ENCODE measurements at regions not wholly inside any gene's neighbourhood (a gene's known extent, or its start where the extent isn't known, plus 50 kb on each side); places are given as distances from the start of the nearest gene placed in this dataset.

GRCh38 chr1:208420696-208421095 is 176.5 kb upstream of the PLXNA2 start:
- no peak for DNase-seq

- no peak for DNase-seq
Measured at GRCh38 chr1:208421486-208421885, 177.3 kb upstream of the PLXNA2 start.

DNA sequence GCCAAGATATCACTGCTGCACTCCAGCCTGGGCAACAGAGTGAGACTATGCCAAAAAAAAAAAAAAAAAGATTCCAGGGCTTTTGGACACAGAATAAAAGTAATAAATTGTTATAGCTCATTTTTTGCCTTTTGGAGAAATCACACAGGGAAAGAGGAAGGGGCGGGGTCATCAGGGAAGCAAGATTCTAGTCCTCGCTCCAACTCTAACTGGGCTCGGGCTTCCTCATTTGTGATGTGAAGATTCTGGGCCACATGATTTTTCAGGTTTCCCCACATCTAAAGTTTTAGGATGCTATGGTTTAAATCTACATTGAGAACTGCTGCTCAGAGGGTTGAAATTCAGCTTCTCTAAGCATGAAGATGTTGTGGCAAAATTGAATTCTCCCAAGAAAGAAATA is 179.3 kb upstream of the PLXNA2 start:
- no peak for DNase-seq

DNA sequence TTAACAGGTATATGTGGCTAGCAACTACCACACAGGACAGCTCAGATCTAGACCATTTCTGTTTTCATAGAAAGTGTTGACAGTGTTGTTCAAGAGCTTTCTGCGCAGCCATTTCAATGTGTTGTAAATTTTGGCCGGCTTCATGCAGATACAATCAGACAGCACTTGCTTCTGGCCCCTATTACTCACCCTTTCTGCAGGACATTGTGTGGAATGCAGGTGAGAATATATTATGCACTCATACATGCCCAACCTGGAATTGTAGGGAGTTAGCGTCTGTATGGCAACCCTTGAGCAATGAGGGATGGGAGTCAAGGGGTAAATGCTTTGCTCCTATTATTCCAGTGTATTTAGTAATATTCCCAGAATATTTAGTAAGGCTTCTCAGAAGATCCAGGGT is 180.9 kb upstream of the PLXNA2 start:
- no peak for DNase-seq

DNA sequence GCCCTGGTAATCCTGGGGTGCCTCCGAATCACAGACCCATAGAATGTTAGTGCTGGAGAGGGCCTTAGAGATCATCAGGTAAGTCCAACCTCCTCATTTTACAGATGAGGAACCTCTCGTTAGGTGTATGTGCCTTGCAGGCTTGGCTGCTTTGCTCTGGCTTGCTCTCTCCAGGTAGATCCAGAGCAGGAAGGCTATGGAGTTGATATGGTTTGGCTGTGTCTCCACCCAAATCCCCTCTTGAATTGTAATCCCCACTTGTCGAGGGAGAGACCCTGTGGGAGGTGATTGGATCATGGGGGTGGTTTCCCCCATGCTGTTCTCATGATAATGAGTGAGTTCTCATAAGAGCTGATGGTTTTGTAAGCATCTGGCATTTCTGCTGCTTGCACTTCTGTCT is 186.0 kb upstream of the PLXNA2 start:
- no peak for DNase-seq

DNA sequence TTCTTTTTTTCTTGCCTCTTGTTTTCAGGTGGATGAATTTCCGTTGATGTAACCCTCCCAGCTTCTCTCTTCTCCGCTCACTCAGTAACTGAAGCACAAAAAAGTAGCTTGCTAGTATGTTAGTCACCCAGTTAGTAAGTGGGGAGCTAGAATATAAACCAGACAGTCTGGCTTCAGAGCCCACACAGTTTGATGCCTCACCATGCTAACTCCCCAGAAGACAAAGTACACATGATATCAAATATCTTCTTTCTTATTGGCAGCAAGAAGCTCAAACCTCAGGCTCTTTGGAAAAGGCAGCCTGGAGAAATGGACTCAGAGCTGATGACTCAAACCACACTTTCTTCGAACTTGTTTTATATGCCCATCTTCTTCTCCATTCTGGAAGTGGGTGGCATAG is 187.5 kb upstream of the PLXNA2 start:
- DNase-seq: no peak

GRCh38 chr1:208432346-208432745 is 188.2 kb upstream of the PLXNA2 start:
- DNase-seq: no peak

DNA sequence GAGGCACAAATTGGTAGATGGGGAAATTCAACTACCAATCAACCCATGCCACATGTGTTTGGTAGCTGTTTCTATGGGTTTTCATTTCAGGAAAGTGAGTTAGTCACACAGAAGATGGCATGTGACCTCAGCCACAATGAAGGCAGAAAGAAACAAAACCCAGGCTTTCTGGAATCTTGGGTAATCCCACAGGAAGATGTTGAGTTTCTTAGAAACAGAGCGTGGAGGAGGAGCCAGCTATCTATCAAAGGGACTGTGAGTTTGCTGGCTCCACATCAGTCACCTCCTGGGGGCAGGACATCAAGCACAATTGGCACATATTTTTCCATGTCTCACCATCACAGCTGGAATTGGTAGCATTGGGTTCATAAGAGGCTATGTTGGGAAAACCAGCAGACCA is 188.9 kb upstream of the PLXNA2 start:
- no peak for DNase-seq

DNA sequence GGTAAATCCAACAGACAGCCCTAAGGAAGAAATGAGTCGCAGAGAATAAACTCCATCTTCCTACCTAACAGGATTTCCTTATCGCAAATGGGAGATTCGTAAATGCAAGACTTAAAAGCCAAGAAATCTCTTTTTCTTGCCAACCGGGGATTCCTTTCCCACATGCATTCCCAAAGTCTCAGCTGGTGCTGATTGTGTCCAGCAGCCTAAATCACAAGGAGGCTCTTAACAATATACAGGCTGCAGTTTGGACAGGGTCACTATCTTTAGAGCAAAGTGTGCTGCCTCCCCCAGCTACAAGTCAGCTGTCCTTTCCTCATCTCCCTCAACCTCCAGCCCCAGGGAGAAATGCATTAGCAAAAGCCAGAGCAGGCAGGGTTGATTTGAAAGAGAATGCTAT is 189.8 kb upstream of the PLXNA2 start:
- DNase-seq: no peak

- no peak for DNase-seq
Measured at GRCh38 chr1:208437401-208437800, 193.2 kb upstream of the PLXNA2 start.

- DNase-seq: no peak
Measured at GRCh38 chr1:208438112-208438699, 194.0 kb upstream of the PLXNA2 start.

DNA sequence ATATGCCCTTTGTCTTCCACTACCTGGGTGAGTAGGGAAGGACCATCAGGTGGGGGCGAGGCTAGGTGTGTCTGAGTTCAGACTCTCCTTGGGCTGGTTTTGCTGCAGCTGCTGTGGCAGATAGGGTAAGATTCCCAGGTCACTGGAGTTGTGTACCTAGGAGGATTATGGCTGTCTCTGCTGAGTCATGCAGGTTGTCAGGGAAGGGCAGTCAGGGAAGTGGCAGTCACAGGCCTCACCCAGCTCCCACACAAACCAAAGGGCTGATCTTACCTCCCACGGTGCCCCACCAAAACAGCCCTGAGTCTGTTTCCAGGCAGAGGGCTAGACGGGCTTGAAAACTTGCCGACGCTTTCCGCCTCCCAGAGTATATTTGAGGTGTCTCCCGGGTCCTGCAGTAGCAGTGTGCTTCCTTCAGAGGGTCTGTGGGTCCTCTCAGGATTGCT is 201.6 kb upstream of the PLXNA2 start:
- DNase-seq: no peak

- no peak for DNase-seq
Measured at GRCh38 chr1:208446271-208446691, 202.1 kb upstream of the PLXNA2 start.

DNA sequence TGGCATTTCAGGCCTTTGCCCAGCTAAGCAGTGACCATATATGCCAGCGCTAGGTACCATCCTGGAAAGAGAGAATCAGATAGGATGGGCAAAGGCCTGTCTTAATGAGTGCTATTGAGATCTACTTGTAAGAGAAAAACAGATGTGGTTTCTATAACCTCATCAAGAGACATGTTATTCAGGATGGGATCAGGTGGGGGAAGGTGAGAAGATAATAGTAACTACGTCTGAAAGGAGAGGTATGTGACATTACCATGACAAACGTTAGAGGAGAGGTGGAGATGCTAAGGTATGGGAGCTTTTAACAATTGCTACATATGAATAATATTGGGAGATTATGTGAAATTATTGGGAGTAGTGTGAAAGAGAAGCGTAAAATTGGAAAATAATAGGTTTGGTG is 204.2 kb upstream of the PLXNA2 start:
- DNase-seq: no peak

DNA sequence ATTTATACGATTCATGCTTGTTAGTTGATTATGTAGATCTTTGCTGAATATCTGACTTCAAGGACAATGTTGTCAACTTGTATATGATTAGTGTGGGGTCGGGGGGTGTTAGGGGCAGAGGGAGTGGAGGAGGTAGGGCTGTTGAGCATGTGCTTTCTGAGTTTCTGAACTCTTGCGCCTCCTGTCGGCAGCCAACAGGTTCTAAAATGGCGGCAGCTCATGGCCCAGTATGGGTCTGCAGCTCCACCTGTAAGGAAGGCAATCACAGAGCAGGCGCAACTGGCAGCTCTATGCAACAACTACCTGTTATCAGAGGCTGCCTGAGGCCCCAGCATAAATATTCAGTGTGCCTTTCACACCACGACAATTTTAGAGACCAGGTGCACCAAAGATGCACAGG is 205.8 kb upstream of the PLXNA2 start:
- no peak for DNase-seq

DNA sequence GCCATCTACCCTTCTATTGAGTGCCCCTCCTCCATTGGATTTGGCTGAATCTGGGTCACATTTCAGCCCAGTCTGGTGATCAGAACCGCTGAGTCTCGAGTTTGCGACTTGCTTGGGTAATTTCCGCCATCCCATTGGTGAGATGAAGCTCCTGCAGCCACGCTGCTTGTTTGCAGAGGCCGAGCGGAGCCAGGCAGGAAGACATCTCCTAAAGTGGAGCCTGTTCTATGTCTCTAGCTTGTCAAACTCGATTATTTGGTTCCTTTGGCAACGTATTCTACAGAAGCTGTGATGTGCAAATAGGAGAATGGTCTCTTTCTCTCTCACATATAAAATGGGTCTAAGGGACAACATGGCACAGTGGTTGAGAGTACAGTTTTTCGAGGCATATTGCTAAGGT is 206.8 kb upstream of the PLXNA2 start:
- no peak for DNase-seq

GRCh38 chr1:208455821-208456220 is 211.6 kb upstream of the PLXNA2 start:
- DNase-seq: no peak

GRCh38 chr1:208456487-208456886 is 212.3 kb upstream of the PLXNA2 start:
- DNase-seq: no peak

DNA sequence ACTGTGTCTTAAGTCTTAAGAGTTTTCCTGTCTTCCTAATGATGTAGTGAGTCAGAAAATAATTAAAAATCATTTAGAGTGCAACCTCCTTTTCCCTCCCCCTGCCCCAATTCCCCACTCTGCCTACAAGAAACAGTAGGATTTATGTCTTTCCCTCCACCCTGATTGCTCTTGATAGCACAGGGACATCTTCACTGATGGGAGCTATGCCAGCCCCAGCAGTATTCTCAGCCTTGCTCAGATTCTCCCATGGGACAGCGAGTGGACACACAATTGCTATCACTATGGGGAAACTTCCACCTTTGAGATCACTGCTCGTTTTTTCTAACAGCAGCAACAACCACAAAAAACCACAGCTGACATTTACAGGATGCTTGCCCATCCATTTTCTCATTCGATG is 216.6 kb upstream of the PLXNA2 start:
- no peak for DNase-seq

- no peak for DNase-seq
Measured at GRCh38 chr1:208461680-208462079, 217.5 kb upstream of the PLXNA2 start.

- DNase-seq: no peak
Measured at GRCh38 chr1:208462761-208463160, 218.6 kb upstream of the PLXNA2 start.

GRCh38 chr1:208465266-208465665 is 221.1 kb upstream of the PLXNA2 start:
- DNase-seq: no peak

DNA sequence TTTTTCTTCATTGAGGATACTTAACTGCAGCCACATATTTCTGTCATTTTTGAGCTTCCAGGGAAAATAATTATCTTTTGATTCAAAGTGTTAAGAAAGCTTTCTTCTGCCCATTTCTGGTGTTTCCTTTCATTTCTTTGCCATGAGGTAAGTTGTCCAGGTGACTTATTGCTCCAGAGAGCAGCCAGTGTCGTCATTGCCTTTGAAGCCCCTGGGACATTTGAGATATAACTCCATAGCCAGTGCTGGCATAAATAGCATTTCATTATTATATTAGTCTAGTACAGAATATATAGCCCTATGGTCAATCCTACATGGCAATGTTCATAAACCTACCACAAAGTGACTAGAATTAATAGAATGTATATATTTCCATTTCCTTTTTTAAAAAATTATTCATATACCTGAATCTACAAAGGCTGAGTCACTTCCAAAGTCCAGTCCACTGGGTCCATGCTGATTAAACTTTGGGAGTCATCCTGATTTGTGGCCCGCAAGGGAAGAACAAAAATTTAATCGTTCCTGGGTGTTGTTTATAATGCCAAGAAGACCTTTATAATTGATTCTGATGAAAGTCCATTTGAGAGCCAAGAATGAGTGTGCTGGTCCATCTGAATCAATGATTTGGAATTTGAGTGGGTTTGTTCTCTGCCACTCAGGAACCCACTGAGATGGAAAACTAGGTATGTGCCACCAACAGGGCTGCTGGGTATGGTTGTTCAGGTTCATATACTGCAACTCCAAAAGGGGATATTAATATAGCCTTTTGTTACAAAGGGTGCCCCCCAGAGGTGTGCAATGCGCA is 221.8 kb upstream of the PLXNA2 start:
- no peak for DNase-seq

- DNase-seq: no peak
Measured at GRCh38 chr1:208467151-208467780, 223.1 kb upstream of the PLXNA2 start.

Measured in NCI-H510A (cell line).